ENCODE measurements at regions not wholly inside any gene's neighbourhood (a gene's known extent, or its start where the extent isn't known, plus 50 kb on each side); places are given as distances from the start of the nearest gene placed in this dataset.
"Not testable (repeated sequence)": the region's sequence is repeated elsewhere in the genome, so short reads cannot be mapped to it uniquely, and the experiment has no call there.

- DNase-seq, result no peak
Measured at GRCh38 chr14:44453433-44454171, 53.5 kb downstream of the FSCB start.

DNA sequence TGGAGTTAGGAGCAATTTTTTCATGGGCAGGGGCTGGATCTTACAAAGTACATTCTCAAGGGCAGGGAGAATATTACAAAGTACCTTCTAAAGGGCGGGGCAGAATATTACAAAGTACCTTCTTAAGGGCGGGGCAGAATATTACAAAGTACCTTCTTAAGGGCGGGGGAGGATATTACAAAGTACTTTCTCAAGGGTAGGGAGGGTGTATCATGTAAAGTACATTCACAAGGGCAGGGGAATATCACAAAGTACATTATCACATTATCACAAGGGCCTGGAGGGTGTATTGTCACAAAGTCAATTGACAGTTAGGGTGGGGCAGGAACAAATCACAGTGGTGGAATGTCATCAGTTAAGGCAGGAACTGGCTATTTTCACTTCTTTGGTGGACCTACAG, 56.9 kb downstream of the FSCB start:
- not testable (repeated sequence) for DNase-seq

DNA sequence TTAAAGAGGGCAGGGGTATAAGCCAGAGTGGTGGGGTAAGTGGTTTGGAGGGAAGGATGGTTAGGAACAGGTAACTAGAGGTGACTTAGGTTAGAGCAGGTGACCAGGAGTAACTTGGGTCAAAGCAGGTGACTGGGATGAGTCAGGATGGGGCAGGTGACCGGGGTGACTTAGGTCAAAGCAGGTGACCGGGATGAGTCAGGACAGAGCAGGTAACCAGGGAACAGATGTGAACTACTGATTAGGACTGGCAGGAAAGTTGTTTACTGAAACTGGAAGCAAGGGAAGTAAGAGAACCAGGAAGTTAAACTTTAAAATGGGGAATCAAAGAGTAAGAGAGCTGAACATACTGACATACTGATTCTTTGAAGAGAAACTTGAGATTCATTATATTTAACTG, 57.4 kb downstream of the FSCB start:
- DNase-seq, result no peak

- no peak for DNase-seq
Measured at GRCh38 chr14:44448951-44449358, 58.1 kb downstream of the FSCB start.

DNA sequence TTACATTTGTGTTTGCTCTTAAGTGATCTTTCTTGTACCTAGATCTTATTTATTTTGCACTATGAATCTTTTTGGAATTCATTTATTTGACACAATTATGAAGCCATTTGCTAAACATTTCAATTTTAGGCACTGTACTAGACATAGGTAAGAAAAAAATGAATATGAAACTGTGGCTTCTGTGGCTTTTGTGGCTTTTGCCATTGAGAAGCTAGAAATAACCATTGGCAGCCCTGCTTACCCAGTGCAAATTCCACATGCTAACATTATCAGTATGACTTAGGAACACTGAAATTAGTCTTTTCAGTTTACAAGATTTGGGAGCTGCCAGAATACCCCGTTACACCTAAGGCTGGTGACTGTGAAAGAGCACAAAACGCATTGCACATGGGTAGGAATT, 60.1 kb downstream of the FSCB start:
- DNase-seq, result no peak

DNA sequence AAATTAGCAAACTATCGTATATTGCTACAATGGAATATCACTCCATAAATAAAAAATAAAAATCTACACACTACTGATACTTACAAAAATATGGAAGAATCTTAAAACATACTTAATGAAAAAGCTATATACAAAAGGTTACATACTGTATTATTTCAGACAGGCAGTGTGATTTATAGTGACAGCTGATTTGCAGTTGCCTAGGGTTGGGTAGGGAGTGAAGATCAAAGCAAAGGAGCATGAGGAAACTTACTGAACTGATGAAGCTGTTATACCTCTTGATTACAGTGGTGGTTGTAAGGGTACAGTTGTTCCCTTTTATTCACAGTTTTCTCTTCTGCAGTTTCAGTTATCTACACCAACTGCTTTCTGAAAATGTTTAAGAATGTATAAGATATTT, 62.6 kb downstream of the FSCB start:
- no peak for DNase-seq

GRCh38 chr14:44438936-44439335, 68.1 kb downstream of the FSCB start:
- DNase-seq, result no peak

DNA sequence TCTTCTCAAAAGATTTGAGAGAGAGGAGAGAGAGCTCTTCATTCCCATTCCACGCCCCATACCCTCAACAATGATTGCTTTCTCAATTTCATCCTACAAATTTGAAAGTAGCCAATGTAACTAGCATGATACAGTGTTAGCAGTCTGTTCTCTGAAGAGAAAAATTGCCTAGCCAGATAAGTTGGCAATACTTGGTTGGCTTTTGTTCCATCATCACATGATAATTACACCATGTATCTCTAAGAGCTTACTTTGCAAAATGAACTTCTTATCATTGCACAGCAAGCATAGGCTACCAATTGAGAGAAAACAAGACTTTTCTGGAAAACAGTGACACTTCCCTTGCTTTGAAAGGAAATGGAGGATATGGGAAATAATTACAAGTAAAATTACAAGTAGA, 68.9 kb downstream of the FSCB start:
- DNase-seq, result no peak

GRCh38 chr14:44436458-44436857, 70.6 kb downstream of the FSCB start:
- no peak for DNase-seq

DNA sequence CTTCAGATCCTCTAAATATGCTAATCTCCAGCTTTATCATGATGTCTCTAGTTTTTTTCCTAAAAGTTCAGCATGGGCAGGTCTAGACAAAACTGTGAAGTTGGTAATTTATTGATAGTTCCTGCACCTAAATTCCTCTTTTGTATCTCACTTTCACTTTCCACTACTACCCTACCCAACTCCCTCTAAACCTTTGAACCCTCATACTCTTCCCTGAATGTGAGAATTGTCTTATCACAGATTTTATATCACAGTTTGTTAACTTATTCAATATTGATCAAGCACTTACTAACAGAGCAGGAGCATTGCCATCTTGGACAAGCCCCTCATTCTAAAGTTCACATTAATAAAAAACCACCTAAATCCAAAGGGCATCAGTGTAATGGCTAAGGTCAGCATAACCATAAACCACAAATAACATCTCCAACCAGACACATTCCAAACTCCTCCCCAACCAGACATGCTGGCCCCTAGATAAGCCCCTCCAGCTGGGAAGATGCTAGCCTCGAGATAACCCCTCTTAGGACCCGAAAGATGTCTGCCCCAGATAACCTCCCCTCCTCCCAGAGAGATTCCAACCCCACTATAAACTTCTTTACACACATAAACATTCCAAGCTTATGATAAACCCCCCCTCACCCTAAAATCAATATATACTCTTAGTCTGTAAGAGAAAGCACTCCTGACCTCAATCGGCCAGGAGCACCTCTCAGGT, 78.7 kb downstream of the FSCB start:
- no peak for DNase-seq

DNA sequence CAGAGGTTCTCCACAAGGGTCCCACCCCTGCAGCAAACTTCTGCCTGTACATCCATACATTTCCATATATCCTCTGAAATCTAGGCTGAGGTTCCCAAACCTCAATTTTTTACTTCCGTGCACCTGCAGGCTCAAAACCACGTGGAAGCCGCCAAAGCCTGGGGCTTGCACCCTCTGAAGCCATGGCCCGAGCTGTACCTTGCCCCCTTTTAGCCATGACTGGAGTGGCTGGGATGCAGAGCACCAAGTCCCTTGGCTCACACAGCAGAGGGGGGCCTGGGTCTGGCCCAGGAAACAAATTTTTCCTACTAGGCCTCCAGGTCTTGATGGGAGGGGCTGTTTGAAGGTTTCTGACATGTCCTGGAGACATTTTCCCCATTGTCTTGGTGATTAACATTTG, 84.4 kb downstream of the FSCB start:
- DNase-seq, result no peak

DNA sequence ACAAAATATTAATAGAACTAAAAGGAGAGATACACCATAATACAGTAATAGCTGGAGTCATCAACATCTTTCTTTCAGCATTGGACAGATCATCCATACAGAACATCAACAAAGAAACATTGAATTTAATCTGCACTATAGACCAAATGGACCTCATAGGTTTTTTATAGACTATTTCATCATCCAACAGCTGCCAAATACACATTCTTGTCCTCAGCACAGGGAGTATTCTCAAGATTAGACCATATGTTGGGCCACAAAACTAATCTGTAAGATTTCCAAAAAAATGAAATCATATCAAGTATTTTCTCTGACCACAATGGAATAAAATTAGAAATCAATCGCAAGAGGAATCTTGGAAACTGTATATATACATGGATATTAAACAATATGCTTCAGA, 86.9 kb downstream of the FSCB start:
- DNase-seq, result no peak

DNA sequence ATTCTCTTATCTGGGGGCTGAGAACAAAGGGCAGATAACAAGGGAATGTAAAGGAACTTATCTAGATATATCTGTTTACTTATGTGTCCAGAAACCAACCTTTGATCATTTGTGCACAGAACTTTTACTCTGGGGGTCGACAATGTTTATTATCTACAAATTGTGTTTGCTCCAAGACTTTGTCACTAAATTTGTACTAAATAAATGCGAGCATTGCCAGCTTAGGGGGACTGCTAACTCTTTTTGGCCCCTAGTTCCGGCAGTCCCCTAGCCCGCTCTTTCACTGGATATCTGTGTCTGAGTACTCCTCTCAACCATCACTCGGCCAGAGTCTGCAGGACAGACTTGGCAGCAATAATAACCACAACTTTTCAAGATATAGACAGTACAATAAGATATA, 88.2 kb downstream of the FSCB start:
- no peak for DNase-seq

DNA sequence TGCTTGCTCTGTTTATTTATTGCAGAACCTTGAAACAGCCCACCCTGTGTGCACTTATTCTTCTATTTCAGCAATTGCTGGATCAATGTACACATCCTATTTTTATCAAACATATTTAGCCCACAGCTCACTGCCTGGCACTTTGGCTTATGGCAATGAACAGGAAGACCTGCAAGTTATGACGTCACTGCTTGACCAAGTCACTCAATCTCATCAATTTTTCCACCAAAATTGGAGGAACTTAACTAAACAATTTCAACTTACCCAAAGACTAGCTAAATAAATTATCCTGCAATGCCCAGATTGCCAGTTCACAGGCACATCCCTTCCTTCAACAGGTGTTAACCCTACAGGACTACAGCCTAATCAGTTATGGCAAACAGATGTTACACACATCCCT, 89.3 kb downstream of the FSCB start:
- no peak for DNase-seq

DNA sequence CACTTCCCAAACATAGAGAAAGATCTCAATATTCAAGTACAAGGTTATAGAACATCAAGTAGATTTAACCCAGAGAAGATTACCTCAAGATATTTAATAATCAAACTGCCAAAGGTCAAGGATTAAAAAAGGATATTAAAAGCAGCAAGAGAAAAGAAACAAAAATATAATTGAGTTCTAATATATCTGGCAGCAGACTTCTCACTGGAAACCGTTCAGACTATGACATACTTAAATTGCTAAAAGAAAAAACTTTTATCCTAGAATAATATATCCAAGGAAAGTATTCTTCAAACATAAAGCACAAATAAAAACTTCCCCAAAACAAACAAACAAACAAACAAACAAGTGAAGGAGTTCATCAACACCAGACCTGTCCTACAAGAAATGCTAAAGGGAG, 92.4 kb downstream of the FSCB start:
- DNase-seq, result no peak

GRCh38 chr14:44412858-44413569, 94.1 kb downstream of the FSCB start:
- no peak for DNase-seq

- no peak for DNase-seq
Measured at GRCh38 chr14:44405011-44405486, 102.0 kb downstream of the FSCB start.

DNA sequence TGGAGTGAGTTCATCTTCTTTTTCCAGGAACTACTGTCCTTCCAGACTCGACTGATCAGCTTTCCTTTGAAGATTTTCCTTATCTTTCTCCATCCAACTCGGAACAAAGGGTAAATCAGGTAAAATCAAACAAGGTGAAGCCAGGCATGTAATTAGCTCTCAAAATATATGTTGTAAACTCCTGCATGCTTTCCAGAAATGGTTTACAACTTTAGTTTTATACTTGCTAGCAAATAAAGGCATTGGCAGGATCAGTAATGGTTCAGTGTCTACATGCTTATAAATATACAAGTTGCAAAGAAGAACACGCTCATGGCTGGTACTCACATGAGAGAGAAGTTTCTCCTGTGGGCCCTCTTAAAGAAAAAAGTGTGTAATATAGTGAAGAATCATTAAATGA, 102.5 kb downstream of the FSCB start:
- DNase-seq, result no peak

DNA sequence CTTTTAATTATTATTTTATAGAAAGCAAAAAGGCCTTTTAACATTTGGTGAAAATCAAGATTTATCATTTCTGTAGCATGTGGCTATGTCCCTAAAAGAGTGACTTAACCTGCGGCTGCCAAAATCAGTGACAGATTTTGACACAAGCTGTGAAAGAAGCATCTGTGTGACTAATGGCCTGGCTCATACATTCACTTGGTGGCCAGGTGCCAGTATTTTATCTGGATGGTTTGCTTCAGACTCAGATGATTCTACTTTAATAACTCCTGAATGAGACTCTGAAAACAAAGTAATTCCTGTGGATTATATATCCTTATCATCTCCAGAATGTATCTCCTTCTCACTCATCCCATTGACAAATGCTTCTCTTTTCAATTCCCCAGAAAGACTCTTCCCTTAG, 103.0 kb downstream of the FSCB start:
- no peak for DNase-seq

DNA sequence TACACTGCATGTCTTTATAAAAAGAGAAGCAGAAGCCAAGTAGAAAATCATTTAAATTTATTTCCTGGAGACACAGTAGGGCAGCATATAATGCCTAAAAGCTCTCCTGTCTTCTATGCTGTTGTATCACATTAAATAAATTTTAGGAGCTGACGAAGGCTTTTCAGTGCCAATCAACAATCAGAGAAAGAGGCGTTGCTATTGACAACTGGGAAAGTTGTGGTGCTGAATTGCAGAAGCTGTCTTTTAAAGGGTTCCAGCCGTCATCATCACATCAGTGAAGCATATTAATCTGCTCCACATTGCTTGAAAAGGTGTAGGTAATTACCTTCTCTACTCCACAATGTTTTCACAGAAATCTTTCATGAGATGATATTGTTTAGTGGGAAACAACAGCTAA, 103.9 kb downstream of the FSCB start:
- no peak for DNase-seq

- no peak for DNase-seq
Measured at GRCh38 chr14:44396226-44396625, 110.9 kb downstream of the FSCB start.

GRCh38 chr14:44392984-44393383, 114.1 kb downstream of the FSCB start:
- no peak for DNase-seq

DNA sequence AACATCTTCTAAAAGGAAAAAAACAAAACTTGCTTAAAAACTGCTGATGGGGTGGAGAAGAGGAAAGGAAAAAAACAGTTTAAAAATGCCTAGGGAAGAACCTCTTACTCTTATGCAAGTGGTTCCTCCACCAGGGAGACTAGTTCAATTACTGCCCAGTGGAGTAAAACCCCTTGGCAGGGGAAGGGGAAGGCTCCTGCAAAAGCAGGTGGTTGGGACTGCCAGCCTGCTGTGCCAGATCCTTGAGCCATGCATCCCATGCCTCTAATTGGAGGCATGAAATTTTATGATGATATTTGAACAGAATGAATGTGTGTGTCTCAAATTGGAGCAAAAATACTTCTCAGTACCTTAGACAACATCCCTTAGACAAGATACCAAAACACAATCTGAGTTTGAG, 118.8 kb downstream of the FSCB start:
- DNase-seq, result no peak

DNA sequence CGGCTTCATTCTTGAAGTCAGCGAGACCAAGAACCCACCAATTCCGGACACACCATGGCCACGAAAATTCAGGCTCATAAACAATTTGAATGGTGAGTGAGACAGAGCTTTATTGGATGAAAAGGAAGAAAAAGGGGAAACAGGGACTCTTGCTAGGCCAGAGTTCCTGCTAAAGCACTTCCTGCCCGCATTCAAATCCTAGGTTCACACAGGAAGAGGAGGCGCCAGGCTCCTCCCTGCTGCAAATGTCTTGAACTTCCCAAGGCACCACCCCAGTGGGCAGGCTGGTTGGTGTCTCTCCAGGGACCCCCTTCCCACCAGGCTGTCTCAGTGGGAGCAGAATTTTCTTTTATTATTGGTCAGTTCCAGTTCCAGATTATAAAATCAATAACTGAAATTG, 121.2 kb downstream of the FSCB start:
- no peak for DNase-seq

All from GF-D8 (cell line).